HEK293 (cell line): ENCODE measurements at regions not wholly inside any gene's neighbourhood (a gene's known extent, or its start where the extent isn't known, plus 50 kb on each side); places are given as distances from the start of the nearest gene placed in this dataset.

Experiments
- GLI2 ChIP-seq: fragments of 450-650 bp; formaldehyde crosslinking; IDR thresholded peaks from 2 replicates; pipeline ENCODE4; 2017; ENCODE audit warnings: missing biosample characterization, missing genetic modification characterization, low read depth, borderline replicate concordance
- SP3 ChIP-seq: fragments of 450-650 bp; formaldehyde crosslinking; IDR thresholded peaks from 2 replicates; pipeline ENCODE4 v1.5.1; 2016; ENCODE audit warnings: missing biosample characterization, missing genetic modification characterization
- YY2 ChIP-seq: fragments of 450-650 bp; formaldehyde crosslinking; IDR thresholded peaks from 2 replicates; pipeline ENCODE4 v1.5.1; 2016; ENCODE audit warnings: missing biosample characterization, missing genetic modification characterization
- ZNF558 ChIP-seq: fragments of 450-650 bp; formaldehyde crosslinking; IDR thresholded peaks from 2 replicates; pipeline ENCODE4 v1.5.1; 2016; ENCODE audit warnings: missing biosample characterization, missing genetic modification characterization
- ZNF621 ChIP-seq: fragments of 450-650 bp; formaldehyde crosslinking; IDR thresholded peaks from 2 replicates; pipeline ENCODE4 v1.5.1; 2017; ENCODE audit warnings: missing biosample characterization, missing genetic modification characterization
- ZNF837 ChIP-seq: fragments of 450-650 bp; formaldehyde crosslinking; IDR thresholded peaks from 2 replicates; pipeline ENCODE4 v1.5.1; 2016; ENCODE audit warnings: missing biosample characterization, missing genetic modification characterization
- TF ChIP-seq, protein P1 (sequence below): fragments of 450-650 bp; formaldehyde crosslinking; IDR thresholded peaks from 2 replicates; pipeline ENCODE4 v1.5.1; 2016; ENCODE audit warnings: missing biosample characterization, missing genetic modification characterization
- TF ChIP-seq, protein P2 (sequence below): fragments of 450-650 bp; formaldehyde crosslinking; IDR thresholded peaks from 2 replicates; pipeline ENCODE4 v1.5.0; 2017; ENCODE audit warnings: missing biosample characterization, missing genetic modification characterization, borderline replicate concordance

DNA sequence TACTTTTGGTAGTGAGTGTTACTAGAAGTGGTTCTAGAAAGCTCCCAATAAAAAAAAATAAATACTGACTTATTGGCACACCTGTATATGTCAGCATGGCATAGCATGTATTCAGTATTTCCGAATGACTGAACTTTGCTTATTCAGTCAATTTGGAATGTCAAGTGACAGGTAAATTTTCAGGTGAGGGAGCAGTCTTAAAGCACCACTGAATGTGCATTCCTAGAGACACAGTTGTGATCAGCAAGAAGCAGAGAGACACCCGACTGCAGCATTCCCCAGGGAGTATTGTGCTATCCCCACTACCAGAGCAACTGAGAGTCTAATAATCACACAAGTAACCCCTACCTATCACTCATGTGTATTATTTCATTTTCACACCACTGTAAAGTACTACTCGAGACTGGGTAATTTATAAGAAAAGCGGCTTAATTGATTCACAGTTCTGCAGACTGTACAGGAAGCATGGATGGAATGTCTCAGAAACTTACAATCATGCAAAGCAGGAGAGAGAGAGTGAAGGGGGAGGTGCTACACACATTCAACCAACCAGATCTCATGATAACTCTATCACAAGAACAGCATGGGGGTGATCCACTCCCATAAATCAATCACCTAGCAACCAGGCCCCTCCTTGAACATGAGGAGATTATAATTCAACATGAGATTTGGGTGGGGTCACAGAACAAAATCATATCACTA is 201.5 kb downstream of the TBX15 start:
- TF ChIP-seq, protein P1, sequence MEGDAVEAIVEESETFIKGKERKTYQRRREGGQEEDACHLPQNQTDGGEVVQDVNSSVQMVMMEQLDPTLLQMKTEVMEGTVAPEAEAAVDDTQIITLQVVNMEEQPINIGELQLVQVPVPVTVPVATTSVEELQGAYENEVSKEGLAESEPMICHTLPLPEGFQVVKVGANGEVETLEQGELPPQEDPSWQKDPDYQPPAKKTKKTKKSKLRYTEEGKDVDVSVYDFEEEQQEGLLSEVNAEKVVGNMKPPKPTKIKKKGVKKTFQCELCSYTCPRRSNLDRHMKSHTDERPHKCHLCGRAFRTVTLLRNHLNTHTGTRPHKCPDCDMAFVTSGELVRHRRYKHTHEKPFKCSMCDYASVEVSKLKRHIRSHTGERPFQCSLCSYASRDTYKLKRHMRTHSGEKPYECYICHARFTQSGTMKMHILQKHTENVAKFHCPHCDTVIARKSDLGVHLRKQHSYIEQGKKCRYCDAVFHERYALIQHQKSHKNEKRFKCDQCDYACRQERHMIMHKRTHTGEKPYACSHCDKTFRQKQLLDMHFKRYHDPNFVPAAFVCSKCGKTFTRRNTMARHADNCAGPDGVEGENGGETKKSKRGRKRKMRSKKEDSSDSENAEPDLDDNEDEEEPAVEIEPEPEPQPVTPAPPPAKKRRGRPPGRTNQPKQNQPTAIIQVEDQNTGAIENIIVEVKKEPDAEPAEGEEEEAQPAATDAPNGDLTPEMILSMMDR (tag by site-specific recombination) = no peak
- TF ChIP-seq GLI2 (tag by site-specific recombination) (no peak), ZNF837 (tag by site-specific recombination) (no peak), SP3 (tag by site-specific recombination) (no peak), ZNF621 (tag by site-specific recombination) (no peak), YY2 (no peak), ZNF558 (tag by site-specific recombination) (no peak)
- TF ChIP-seq, protein P2, sequence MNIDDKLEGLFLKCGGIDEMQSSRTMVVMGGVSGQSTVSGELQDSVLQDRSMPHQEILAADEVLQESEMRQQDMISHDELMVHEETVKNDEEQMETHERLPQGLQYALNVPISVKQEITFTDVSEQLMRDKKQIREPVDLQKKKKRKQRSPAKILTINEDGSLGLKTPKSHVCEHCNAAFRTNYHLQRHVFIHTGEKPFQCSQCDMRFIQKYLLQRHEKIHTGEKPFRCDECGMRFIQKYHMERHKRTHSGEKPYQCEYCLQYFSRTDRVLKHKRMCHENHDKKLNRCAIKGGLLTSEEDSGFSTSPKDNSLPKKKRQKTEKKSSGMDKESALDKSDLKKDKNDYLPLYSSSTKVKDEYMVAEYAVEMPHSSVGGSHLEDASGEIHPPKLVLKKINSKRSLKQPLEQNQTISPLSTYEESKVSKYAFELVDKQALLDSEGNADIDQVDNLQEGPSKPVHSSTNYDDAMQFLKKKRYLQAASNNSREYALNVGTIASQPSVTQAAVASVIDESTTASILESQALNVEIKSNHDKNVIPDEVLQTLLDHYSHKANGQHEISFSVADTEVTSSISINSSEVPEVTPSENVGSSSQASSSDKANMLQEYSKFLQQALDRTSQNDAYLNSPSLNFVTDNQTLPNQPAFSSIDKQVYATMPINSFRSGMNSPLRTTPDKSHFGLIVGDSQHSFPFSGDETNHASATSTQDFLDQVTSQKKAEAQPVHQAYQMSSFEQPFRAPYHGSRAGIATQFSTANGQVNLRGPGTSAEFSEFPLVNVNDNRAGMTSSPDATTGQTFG (tag by site-specific recombination) = no peak
